Glutamatergic neuron (in vitro differentiated cells): ENCODE measurements at regions not wholly inside any gene's neighbourhood (a gene's known extent, or its start where the extent isn't known, plus 50 kb on each side); places are given as distances from the start of the nearest gene placed in this dataset.
"Not testable (repeated sequence)": the region's sequence is repeated elsewhere in the genome, so short reads cannot be mapped to it uniquely, and the experiment has no call there.

Experiments used
- DNase-seq: peaks from one replicate; pipeline ENCODE4 v3.0.0; 2022
- H3K27ac Mint-ChIP-seq: one replicate; pipeline ENCODE4 v1.8.0; 2020; ENCODE audit warnings: mild to moderate bottlenecking, mixed read lengths, inconsistent platforms; ENCODE audit not compliant: unreplicated experiment
- H3K27me3 Mint-ChIP-seq: one replicate; pipeline ENCODE4 v1.8.0; 2020; ENCODE audit warnings: mild to moderate bottlenecking, moderate library complexity, mixed read lengths, inconsistent platforms; ENCODE audit not compliant: unreplicated experiment
- H3K36me3 Mint-ChIP-seq: one replicate; pipeline ENCODE4 v1.8.0; 2020; ENCODE audit warnings: mild to moderate bottlenecking, mixed read lengths, inconsistent platforms; ENCODE audit not compliant: unreplicated experiment
- H3K4me1 Mint-ChIP-seq: one replicate; pipeline ENCODE4 v1.8.0; 2020; ENCODE audit warnings: mild to moderate bottlenecking, low read depth, mixed read lengths, inconsistent platforms; ENCODE audit not compliant: unreplicated experiment
- H3K4me3 Mint-ChIP-seq: one replicate; pipeline ENCODE4 v1.8.0; 2020; ENCODE audit warnings: mild to moderate bottlenecking, mixed read lengths, inconsistent platforms; ENCODE audit not compliant: unreplicated experiment
- H3K9me3 Mint-ChIP-seq: one replicate; pipeline ENCODE4 v1.8.0; 2020; ENCODE audit warnings: mild to moderate bottlenecking, moderate library complexity, mixed read lengths, inconsistent platforms; ENCODE audit not compliant: unreplicated experiment
- CTCF ChIP-seq: fragments of 200-600 bp; sonication (generic); IDR thresholded peaks from one replicate; pipeline ENCODE4 v1.5.0; 2021; ENCODE audit not compliant: partially characterized antibody, unreplicated experiment

- no peak for DNase-seq
- no peak for TF ChIP-seq CTCF
- Mint-ChIP-seq H3K27me3 (peaks cover 6% of the 10 kb centered on the region), H3K27ac (no peak overlapping the region), H3K4me1 (no peaks in the 10 kb centered on the region), H3K4me3 (no peak overlapping the region), H3K9me3 (peaks cover 2% of the 10 kb centered on the region), H3K36me3 (no peaks in the 10 kb centered on the region)
Measured at GRCh38 chr13:43946281-43946680, 66.6 kb downstream of the LACC1 start.

- Mint-ChIP-seq H3K4me1 (no peaks in the 10 kb centered on the region), H3K36me3 (no peaks in the 10 kb centered on the region), H3K27ac (no peak overlapping the region), H3K9me3 (peaks cover 2% of the 10 kb centered on the region), H3K27me3 (peaks cover 2% of the 10 kb centered on the region), H3K4me3 (no peak overlapping the region)
- no peak for TF ChIP-seq CTCF
- DNase-seq, result no peak
Measured at GRCh38 chr13:43947897-43948458, 68.3 kb downstream of the LACC1 start.

DNA sequence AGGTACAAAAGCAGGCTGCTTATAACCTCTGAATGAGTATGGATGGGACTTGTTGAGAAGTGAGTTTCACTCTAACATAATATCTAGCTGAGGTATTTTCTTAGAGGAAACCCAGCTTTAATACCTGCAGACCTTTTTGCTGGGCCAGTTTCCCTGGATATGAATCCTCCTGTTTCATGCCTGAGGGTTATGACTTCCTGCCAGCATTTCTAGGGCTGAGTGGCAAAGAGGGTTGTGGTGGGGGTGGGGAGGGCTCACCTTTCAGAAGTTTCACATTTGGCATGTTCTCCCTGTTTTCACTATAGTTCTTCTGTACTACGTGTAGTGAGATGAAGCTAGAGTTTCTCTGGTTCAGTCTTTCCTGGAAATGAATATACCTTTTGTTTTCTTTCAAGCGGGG, 73.7 kb downstream of the LACC1 start:
- Mint-ChIP-seq H3K4me1 (no peaks in the 10 kb centered on the region), H3K27ac (no peak overlapping the region), H3K27me3 (no peaks in the 10 kb centered on the region), H3K4me3 (no peak overlapping the region), H3K36me3 (no peaks in the 10 kb centered on the region), H3K9me3 (peaks cover 2% of the 10 kb centered on the region)
- no peak for TF ChIP-seq CTCF
- no peak for DNase-seq

DNA sequence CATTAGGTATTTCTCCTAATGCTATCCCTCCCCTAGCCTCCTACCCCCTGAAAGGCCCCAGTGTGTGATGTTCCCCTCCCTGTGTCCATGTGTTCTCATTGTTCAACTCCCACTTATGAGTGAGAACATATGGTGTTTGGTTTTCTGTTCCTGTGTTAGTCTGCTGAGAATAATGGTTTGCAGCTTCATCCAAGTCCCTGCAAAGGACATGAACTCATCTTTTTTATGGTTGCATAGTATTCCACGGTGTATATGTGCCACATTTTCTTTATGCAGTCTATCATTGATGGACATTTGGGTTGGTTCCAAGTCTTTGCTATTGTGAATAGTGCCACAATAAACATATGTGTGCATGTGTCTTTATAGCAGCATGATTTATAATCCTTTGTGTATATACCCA, 77.3 kb downstream of the LACC1 start:
- not testable (repeated sequence) for H3K27me3 Mint-ChIP-seq, H3K27ac Mint-ChIP-seq, H3K9me3 Mint-ChIP-seq, H3K36me3 Mint-ChIP-seq, H3K4me3 Mint-ChIP-seq, H3K4me1 Mint-ChIP-seq, DNase-seq

DNA sequence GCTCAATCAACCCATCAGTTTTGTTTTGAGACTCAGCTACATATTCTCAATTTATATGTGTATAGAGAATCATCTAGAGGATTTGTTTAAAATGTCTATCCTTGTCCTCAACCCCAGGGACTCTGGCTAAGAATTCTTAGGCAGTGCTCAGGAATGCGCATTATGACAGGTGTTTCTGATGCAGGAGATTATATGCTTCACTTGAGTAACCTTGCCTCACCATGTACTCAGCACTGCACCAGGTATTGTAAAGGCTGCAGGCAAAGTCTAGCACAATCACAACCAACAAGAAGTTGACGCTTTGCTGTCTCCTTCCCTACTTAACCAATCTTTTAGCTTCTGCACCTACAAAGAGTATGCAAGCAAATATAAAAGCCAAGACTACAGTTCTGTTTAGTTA, 79.6 kb downstream of the LACC1 start:
- Mint-ChIP-seq H3K27ac (no peak overlapping the region), H3K36me3 (no peaks in the 10 kb centered on the region), H3K27me3 (no peaks in the 10 kb centered on the region), H3K4me3 (no peak overlapping the region), H3K9me3 (no peaks in the 10 kb centered on the region), H3K4me1 (no peaks in the 10 kb centered on the region)
- DNase-seq, result no peak
- no peak for TF ChIP-seq CTCF
